Lower lobe of right lung (tissue), 2 donors: ENCODE measurements at regions not wholly inside any gene's neighbourhood (a gene's known extent, or its start where the extent isn't known, plus 50 kb on each side); places are given as distances from the start of the nearest gene placed in this dataset.

Source experiments
- ATAC-seq, 2 donors: fragments of 200-7000 bp; cut with Tn5 transposase; one replicate each; pipeline ENCODE4 v1.9.1; 2020 to 2022; ENCODE audit warnings: mild to moderate bottlenecking in 2 of 2, moderate library complexity in 2 of 2
- DNase-seq: peaks from one replicate; pipeline ENCODE4 v3.0.0-alpha.2; 2020
- H3K27ac ChIP-seq: fragments of 200-600 bp; one replicate; pipeline ENCODE4 v1.8.0; 2022
- H3K27me3 ChIP-seq: fragments of 200-600 bp; one replicate; pipeline ENCODE4 v1.8.0; 2022; ENCODE audit warnings: low read depth
- H3K36me3 ChIP-seq: fragments of 200-600 bp; one replicate; pipeline ENCODE4 v1.8.0; 2022; ENCODE audit warnings: mild to moderate bottlenecking
- H3K4me1 ChIP-seq: fragments of 200-600 bp; one replicate; pipeline ENCODE4 v1.8.0; 2022
- H3K4me3 ChIP-seq: fragments of 200-600 bp; one replicate; pipeline ENCODE4 v1.8.0; 2022; ENCODE audit warnings: mild to moderate bottlenecking
- H3K9me3 ChIP-seq: fragments of 200-600 bp; one replicate; pipeline ENCODE4 v1.8.0; 2022
- CTCF ChIP-seq: fragments of 200-600 bp; IDR thresholded peaks from one replicate; pipeline ENCODE4 v1.8.0; 2022; ENCODE audit warnings: antibody characterized with exemption, mild to moderate bottlenecking
- intact Hi-C: fragments of 100-400 bp; cut with DNase I; formaldehyde crosslinking; loops from one replicate; pipeline ENCODE4 v1.11.0; 2022
- donor health status: DM: no; HTN: yes; CAD: no; lungs with severe emphysema.

- intact Hi-C loops = no loop called here
- Histone ChIP-seq H3K4me1 (no peaks in the 10 kb centered on the region), H3K27me3 (no peaks in the 10 kb centered on the region), H3K9me3 (no peaks in the 10 kb centered on the region), H3K27ac (no peak overlapping the region), H3K36me3 (no peaks in the 10 kb centered on the region), H3K4me3 (no peak overlapping the region)
- TF ChIP-seq CTCF = no peak
- DNase-seq (no peak), ATAC-seq (no peak)
Measured at GRCh38 chr11:25766332-25767015, 565.5 kb upstream of the ANO3 start.

GRCh38 chr11:25769287-25769686 lies 562.6 kb upstream of the ANO3 start:
- Histone ChIP-seq H3K4me1 (no peaks in the 10 kb centered on the region), H3K36me3 (no peaks in the 10 kb centered on the region), H3K27ac (no peak overlapping the region), H3K4me3 (no peak overlapping the region), H3K9me3 (no peaks in the 10 kb centered on the region), H3K27me3 (no peaks in the 10 kb centered on the region)
- DNase-seq = no peak
- no peak for TF ChIP-seq CTCF
- intact Hi-C loops = no loop called here
- no peak for ATAC-seq

- Histone ChIP-seq H3K4me1 (no peaks in the 10 kb centered on the region), H3K9me3 (no peaks in the 10 kb centered on the region), H3K36me3 (no peaks in the 10 kb centered on the region), H3K27ac (no peak overlapping the region), H3K4me3 (no peak overlapping the region), H3K27me3 (no peaks in the 10 kb centered on the region)
- no peak for TF ChIP-seq CTCF
- DNase-seq (no peak), ATAC-seq (no peak)
- intact Hi-C loops = no loop called here
Measured at GRCh38 chr11:25771605-25772004, 560.3 kb upstream of the ANO3 start.

- H3K4me3 ChIP-seq = no peak overlapping the region
- DNase-seq = no peak
- no peak for TF ChIP-seq CTCF
- no peaks in the 10 kb centered on the region for H3K9me3 ChIP-seq
- intact Hi-C loops = no loop called here
- H3K27me3 ChIP-seq = no peaks in the 10 kb centered on the region
- no peaks in the 10 kb centered on the region for H3K4me1 ChIP-seq
- ATAC-seq = no peak
- no peak overlapping the region for H3K27ac ChIP-seq
- H3K36me3 ChIP-seq = no peaks in the 10 kb centered on the region
Measured at GRCh38 chr11:25775603-25776002, 556.3 kb upstream of the ANO3 start.

GRCh38 chr11:25776238-25776637 lies 555.7 kb upstream of the ANO3 start:
- DNase-seq (no peak), ATAC-seq (no peak)
- TF ChIP-seq CTCF = no peak
- Histone ChIP-seq H3K27ac (no peak overlapping the region), H3K27me3 (no peaks in the 10 kb centered on the region), H3K4me3 (no peak overlapping the region), H3K4me1 (no peaks in the 10 kb centered on the region), H3K36me3 (no peaks in the 10 kb centered on the region), H3K9me3 (no peaks in the 10 kb centered on the region)
- intact Hi-C loops = no loop called here
